Prostate gland (tissue), 2 donors: ENCODE measurements at regions not wholly inside any gene's neighbourhood (a gene's known extent, or its start where the extent isn't known, plus 50 kb on each side); places are given as distances from the start of the nearest gene placed in this dataset.

Experiments used
- DNase-seq: peaks from one replicate; pipeline ENCODE4 v3.0.0-alpha.2; 2019; ENCODE audit warnings: low spot score
- H3K27ac ChIP-seq, 2 donors: fragments of 200-600 bp; sonication (generic); 2 replicates each; pipeline ENCODE4 v1.5.1; 2017 to 2019
- H3K27me3 ChIP-seq: fragments of 200-600 bp; sonication (generic); replicated peaks from 2 replicates; pipeline ENCODE4 v1.5.1; 2019; ENCODE audit not compliant: insufficient read depth
- H3K36me3 ChIP-seq, 2 donors: fragments of 200-600 bp; sonication (generic); 1 replicate in 1 of 2; 2 replicates in 1 of 2; pipeline versions ENCODE4 v1.5.1 to v1.8.1; 2017 to 2019
- H3K4me1 ChIP-seq: fragments of 200-600 bp; sonication (generic); replicated peaks from 2 replicates; pipeline ENCODE4 v1.5.1; 2019
- H3K4me3 ChIP-seq, 2 donors: fragments of 200-600 bp; sonication (generic); 2 replicates each; pipeline ENCODE4 v1.5.1; 2017 to 2019
- H3K9me3 ChIP-seq: fragments of 200-600 bp; sonication (generic); 2 replicates; pipeline ENCODE4 v1.5.1; 2017
- POLR2A ChIP-seq: fragments of 450-650 bp; IDR thresholded peaks from one replicate; pipeline ENCODE4 v1.6.1; 2016; ENCODE audit warnings: antibody characterized with exemption, mild to moderate bottlenecking
- POLR2AphosphoS5 ChIP-seq: sonication (generic); formaldehyde crosslinking; IDR thresholded peaks from one replicate; pipeline ENCODE4 v1.6.1; 2017; ENCODE audit warnings: antibody characterized with exemption
- WGBS: methylation state at CpG from one replicate; pipeline ENCODE4 v1.1.5; 2018; 5-methylcytosine and 5-hydroxymethylcytosine counted together
- intact Hi-C: fragments of 100-400 bp; cut with DNase I; formaldehyde crosslinking; loops from one replicate; pipeline ENCODE4 v1.14.2; 2022
- TF ChIP-seq, protein P1 (sequence below), 4 experiments: fragments of 200-600 bp in 2 of 4; fragments of 450-650 bp in 2 of 4; sonication (generic) in 2 of 4; IDR thresholded peaks; 1 replicate in 3 of 4; 2 replicates in 1 of 4; pipeline ENCODE4 v1.5.1; 2016 to 2019; ENCODE audit warnings: antibody characterized with exemption in 4 of 4, mild to moderate bottlenecking in 2 of 4, moderate library complexity in 2 of 4

DNA sequence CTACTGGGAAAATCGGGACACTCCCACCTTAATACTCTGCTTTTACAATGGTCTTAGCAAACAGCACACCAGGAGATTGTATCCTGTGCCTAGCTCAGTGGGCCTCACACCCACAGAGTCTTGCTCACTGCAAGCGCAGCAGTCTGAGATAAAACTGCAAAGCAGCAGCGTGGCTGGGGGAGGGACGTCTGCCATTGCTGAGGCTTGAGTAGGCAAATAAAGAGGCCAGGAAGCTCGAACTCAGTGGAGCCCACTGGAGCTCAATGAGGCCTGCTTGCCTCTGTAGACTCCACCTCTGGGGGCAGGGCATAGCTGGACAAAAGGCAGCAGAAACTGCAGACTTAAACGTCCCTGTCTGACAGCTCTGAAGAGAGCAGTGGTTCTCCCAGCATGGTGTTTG is 1169.1 kb upstream of the EPHA6 start:
- TF ChIP-seq POLR2AphosphoS5 = no peak
- TF ChIP-seq, protein P1, sequence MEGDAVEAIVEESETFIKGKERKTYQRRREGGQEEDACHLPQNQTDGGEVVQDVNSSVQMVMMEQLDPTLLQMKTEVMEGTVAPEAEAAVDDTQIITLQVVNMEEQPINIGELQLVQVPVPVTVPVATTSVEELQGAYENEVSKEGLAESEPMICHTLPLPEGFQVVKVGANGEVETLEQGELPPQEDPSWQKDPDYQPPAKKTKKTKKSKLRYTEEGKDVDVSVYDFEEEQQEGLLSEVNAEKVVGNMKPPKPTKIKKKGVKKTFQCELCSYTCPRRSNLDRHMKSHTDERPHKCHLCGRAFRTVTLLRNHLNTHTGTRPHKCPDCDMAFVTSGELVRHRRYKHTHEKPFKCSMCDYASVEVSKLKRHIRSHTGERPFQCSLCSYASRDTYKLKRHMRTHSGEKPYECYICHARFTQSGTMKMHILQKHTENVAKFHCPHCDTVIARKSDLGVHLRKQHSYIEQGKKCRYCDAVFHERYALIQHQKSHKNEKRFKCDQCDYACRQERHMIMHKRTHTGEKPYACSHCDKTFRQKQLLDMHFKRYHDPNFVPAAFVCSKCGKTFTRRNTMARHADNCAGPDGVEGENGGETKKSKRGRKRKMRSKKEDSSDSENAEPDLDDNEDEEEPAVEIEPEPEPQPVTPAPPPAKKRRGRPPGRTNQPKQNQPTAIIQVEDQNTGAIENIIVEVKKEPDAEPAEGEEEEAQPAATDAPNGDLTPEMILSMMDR (IDR thresholded peaks at IDR 0.05) = no peak
- TF ChIP-seq POLR2A = no peak
- Histone ChIP-seq H3K27ac (no peak overlapping the region), H3K27me3 (no peaks in the 10 kb centered on the region), H3K4me3 (no peak overlapping the region), H3K4me1 (no peaks in the 10 kb centered on the region), H3K36me3 (no peaks in the 10 kb centered on the region), H3K9me3 (no peaks in the 10 kb centered on the region)
- 94% methylated on average over 6 of the region's 6 CpGs for WGBS
- DNase-seq = no peak
- intact Hi-C loops = no loop called here

DNA sequence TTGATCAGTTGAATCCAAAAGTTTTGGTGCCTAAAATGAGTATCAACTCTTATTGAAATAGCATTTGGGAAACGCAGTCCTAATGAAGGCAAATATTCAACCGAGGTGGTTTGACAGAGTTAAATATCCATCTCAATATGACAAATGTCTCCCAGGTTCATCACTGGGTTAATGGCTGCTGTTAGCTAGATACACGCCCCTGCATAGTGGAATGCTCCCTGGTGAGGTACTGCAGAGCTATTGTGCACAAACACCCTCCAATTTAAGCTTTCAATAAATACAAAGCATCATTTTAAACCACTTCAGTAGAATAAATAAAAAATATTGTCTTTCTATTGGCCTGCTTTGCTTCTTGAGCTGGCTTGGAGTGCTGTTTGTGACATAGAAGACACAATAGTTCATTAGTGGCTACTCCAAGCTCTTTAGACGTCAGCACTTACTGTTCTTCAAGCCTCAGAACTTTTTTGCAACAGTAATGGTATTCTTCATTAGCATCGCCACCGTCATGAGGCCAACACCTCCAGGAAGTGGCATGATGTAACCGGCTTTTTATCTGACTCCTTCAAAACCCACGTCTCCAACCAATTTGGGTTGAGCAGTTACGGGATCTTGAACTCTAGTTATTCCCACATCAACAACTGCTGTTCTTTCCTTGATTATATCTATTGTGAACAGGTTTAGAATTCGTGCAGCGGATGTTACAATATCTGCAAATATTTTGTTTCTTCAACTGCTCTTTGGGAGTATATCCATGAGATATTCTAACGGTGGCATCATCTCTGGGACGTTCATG is 1159.6 kb upstream of the EPHA6 start:
- no peak overlapping the region for H3K4me3 ChIP-seq
- intact Hi-C loops = no loop called here
- no peaks in the 10 kb centered on the region for H3K36me3 ChIP-seq
- no peak for DNase-seq
- no peak for TF ChIP-seq POLR2AphosphoS5
- TF ChIP-seq, protein P1 (IDR thresholded peaks at IDR 0.05) = no peak
- TF ChIP-seq POLR2A = no peak
- H3K4me1 ChIP-seq = no peaks in the 10 kb centered on the region
- no peaks in the 10 kb centered on the region for H3K9me3 ChIP-seq
- 87% methylated on average over 13 of the region's 13 CpGs for WGBS
- no peaks in the 10 kb centered on the region for H3K27me3 ChIP-seq
- H3K27ac ChIP-seq = no peak overlapping the region

- H3K27ac ChIP-seq = no peak overlapping the region
- H3K4me3 ChIP-seq = no peak overlapping the region
- intact Hi-C loops = no loop called here
- no peaks in the 10 kb centered on the region for H3K36me3 ChIP-seq
- no peaks in the 10 kb centered on the region for H3K27me3 ChIP-seq
- H3K4me1 ChIP-seq = no peaks in the 10 kb centered on the region
- no peaks in the 10 kb centered on the region for H3K9me3 ChIP-seq
- DNase-seq = no peak
- 98% methylated on average over 12 of the region's 12 CpGs for WGBS
- TF ChIP-seq POLR2A (no peak), POLR2AphosphoS5 (no peak)
- TF ChIP-seq, protein P1 (IDR thresholded peaks at IDR 0.05) = no peak
These were observed 1158.9 kb upstream of the EPHA6 start for GRCh38 chr3:95655363-95655986.

GRCh38 chr3:95670765-95671164 is 1143.6 kb upstream of the EPHA6 start:
- 96% methylated on average over 3 of the region's 3 CpGs for whole genome bisulfite sequencing
- H3K36me3 ChIP-seq = no peaks in the 10 kb centered on the region
- intact Hi-C loops = no loop called here
- DNase-seq = no peak
- H3K27me3 ChIP-seq = no peaks in the 10 kb centered on the region
- H3K4me3 ChIP-seq = no peak overlapping the region
- H3K9me3 ChIP-seq = no peaks in the 10 kb centered on the region
- no peaks in the 10 kb centered on the region for H3K4me1 ChIP-seq
- no peak overlapping the region for H3K27ac ChIP-seq
- no peak for TF ChIP-seq POLR2A
- TF ChIP-seq, protein P1 (IDR thresholded peaks at IDR 0.05) = no peak

DNA sequence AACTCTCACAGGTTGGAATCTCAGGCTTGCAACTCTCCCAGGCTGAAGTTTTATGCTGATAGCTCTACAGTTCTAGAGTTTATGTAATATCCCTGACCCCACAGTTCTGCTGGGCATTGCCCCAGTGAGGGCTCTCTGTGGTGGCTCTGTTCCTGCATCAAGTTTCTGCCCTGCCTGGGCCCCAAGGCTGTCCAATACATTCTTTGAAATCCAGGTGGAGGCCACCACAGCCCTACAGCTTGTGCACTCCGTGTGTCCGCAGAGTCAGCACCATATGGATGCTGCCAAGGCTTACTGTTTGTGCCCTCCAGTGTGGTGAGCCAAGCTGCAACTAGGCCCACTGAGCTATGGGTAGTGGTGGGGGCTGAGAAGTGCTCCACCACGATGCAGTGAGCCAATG is 1141.2 kb upstream of the EPHA6 start:
- Histone ChIP-seq H3K4me3 (no peak overlapping the region), H3K27me3 (no peaks in the 10 kb centered on the region), H3K4me1 (no peaks in the 10 kb centered on the region), H3K36me3 (no peaks in the 10 kb centered on the region), H3K27ac (no peak overlapping the region), H3K9me3 (no peaks in the 10 kb centered on the region)
- intact Hi-C loops = no loop called here
- 94% methylated on average over 3 of the region's 3 CpGs for WGBS
- TF ChIP-seq, protein P1 (IDR thresholded peaks at IDR 0.05) = no peak
- TF ChIP-seq POLR2A (no peak), POLR2AphosphoS5 (no peak)
- no peak for DNase-seq
